ENCODE measurements at regions not wholly inside any gene's neighbourhood (a gene's known extent, or its start where the extent isn't known, plus 50 kb on each side); places are given as distances from the start of the nearest gene placed in this dataset.

- TF ChIP-seq CTCF (IDR thresholded peaks at IDR 0.05) (no peak), POLR2A (IDR thresholded peaks at IDR 0.05) (no peak)
Observed at GRCh38 chr20:56975838-56976237, 290.6 kb downstream of the BMP7 start.

All from vagina (tissue), 2 donors.